ENCODE measurements at regions not wholly inside any gene's neighbourhood (a gene's known extent, or its start where the extent isn't known, plus 50 kb on each side); places are given as distances from the start of the nearest gene placed in this dataset.
"Not testable (repeated sequence)": the region's sequence is repeated elsewhere in the genome, so short reads cannot be mapped to it uniquely, and the experiment has no call there.

- DNase-seq (ENCODE audit: low read depth): no peak
Observed at GRCh38 chr5:156208271-156208670, 118.7 kb upstream of the SGCD start.

GRCh38 chr5:156218367-156219158 is 108.4 kb upstream of the SGCD start:
- no peak for DNase-seq (ENCODE audit: low read depth)

GRCh38 chr5:156219483-156220005 is 107.4 kb upstream of the SGCD start:
- no peak for DNase-seq (ENCODE audit: low read depth)

- no peak for DNase-seq (ENCODE audit: low read depth)
Observed at GRCh38 chr5:156221816-156222215, 105.1 kb upstream of the SGCD start.

GRCh38 chr5:156223547-156223946 is 103.4 kb upstream of the SGCD start:
- no peak for DNase-seq (ENCODE audit: low read depth)

GRCh38 chr5:156226485-156226884 is 100.5 kb upstream of the SGCD start:
- DNase-seq (ENCODE audit: low read depth): not testable (repeated sequence)

GRCh38 chr5:156230887-156231286 is 96.1 kb upstream of the SGCD start:
- DNase-seq (ENCODE audit: low read depth): no peak

- DNase-seq (ENCODE audit: low read depth): no peak
Observed at GRCh38 chr5:156232251-156232869, 94.6 kb upstream of the SGCD start.

- DNase-seq (ENCODE audit: low read depth): no peak
Observed at GRCh38 chr5:156237361-156237760, 89.6 kb upstream of the SGCD start.

- no peak for DNase-seq (ENCODE audit: low read depth)
Observed at GRCh38 chr5:156239800-156240199, 87.2 kb upstream of the SGCD start.

GRCh38 chr5:156240414-156240813 is 86.5 kb upstream of the SGCD start:
- no peak for DNase-seq (ENCODE audit: low read depth)

- no peak for DNase-seq (ENCODE audit: low read depth)
Observed at GRCh38 chr5:156241266-156241665, 85.7 kb upstream of the SGCD start.

- no peak for DNase-seq (ENCODE audit: low read depth)
Observed at GRCh38 chr5:156245895-156246294, 81.1 kb upstream of the SGCD start.

GRCh38 chr5:156251076-156251475 is 75.9 kb upstream of the SGCD start:
- DNase-seq (ENCODE audit: low read depth): no peak

- DNase-seq (ENCODE audit: low read depth): no peak
Observed at GRCh38 chr5:156253130-156253529, 73.8 kb upstream of the SGCD start.

- no peak for DNase-seq (ENCODE audit: low read depth)
Observed at GRCh38 chr5:156254196-156254595, 72.8 kb upstream of the SGCD start.

- no peak for DNase-seq (ENCODE audit: low read depth)
Observed at GRCh38 chr5:156256642-156257041, 70.3 kb upstream of the SGCD start.

- no peak for DNase-seq (ENCODE audit: low read depth)
Observed at GRCh38 chr5:156258934-156259333, 68.0 kb upstream of the SGCD start.

- no peak for DNase-seq (ENCODE audit: low read depth)
Observed at GRCh38 chr5:156259618-156260017, 67.3 kb upstream of the SGCD start.

GRCh38 chr5:156261275-156261939 is 65.6 kb upstream of the SGCD start:
- no peak for DNase-seq (ENCODE audit: low read depth)

GRCh38 chr5:156271569-156271968 is 55.4 kb upstream of the SGCD start:
- no peak for DNase-seq (ENCODE audit: low read depth)

GRCh38 chr5:156272139-156272538 is 54.8 kb upstream of the SGCD start:
- no peak for DNase-seq (ENCODE audit: low read depth)

- no peak for DNase-seq (ENCODE audit: low read depth)
Observed at GRCh38 chr5:156273325-156273724, 53.6 kb upstream of the SGCD start.
